ENCODE measurements at regions not wholly inside any gene's neighbourhood (a gene's known extent, or its start where the extent isn't known, plus 50 kb on each side); places are given as distances from the start of the nearest gene placed in this dataset.
"Not testable (repeated sequence)": the region's sequence is repeated elsewhere in the genome, so short reads cannot be mapped to it uniquely, and the experiment has no call there.

DNA sequence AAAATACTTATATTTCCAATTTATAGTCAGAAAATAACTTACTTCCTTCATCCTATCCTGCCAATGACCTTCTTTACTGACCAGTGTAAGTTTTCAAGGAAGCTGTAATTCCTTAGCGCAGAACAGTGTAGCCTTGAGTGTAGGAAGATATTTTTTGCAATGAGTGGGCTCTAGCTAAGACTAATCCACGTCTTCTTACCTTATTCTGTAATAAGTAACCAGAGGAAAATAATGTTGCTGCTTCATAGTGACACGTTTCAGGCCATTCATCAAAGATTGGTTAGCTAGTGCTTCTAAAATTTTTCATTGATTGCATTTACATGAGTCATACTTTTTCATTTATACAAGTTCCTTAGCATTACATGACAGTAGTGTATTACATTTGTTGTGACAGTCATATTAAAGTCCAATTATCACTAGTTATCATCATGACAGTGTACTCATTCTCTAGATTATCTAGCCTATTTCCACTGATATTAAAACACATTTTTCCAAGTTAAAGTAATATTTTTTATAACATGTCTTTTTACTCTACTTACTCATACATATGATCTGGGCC, 403.8 kb upstream of the EPHA3 start:
- no peak for DNase-seq

DNA sequence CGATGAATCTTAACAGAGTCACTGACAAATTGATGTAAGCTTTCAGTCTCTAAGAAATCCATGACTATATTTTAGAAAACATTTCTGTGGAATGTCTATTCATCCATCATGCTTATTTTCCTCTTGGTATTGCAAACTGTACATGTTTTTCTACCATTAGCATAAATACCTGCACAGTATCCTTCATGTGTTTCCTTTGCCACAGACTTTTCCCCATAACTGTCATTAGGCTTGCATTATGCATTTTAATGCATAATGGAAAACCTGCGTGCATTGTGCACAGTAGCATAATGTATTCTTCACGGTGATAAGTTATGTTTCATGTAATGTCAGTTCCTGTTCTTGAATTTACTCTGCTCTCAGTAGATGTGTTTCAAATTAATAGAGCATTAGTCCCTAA, 403.1 kb upstream of the EPHA3 start:
- no peak for DNase-seq

DNA sequence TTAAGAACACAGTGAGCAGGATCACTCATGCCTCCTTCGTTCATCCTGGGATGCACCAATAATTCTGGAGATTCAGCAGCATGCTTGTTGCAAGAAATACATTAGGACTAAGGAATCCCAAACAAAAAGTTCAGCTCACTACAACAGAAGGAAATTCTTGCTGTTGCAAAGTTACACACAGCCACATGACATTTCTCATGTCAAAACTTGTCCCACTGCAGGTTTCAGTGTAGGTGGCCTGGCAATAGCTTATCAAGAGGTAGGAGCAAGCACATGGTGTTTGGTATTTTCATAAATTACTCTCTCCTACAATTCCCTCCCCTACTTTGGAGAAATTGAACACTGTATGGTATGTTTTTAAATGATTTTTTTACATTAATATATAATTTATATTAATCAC, 399.6 kb upstream of the EPHA3 start:
- no peak for DNase-seq

DNA sequence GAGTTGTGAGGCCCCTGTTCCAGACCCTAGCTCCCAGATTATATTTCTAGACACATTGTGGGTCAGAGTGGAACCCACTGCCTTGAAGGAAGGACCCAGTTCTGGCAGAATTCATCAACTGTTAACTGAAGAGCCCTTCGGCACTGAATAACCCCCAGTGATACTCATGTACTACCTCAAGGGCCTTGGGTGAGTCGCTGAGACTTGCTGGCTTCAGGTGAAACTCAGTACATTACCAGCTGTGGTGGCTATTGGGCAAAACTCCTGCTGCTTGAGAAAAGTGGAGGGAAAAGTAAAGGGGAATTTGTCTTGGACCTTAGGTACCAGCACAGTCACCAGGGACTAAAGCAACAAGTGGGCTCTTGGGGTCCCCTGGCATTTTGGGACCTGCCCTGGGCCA, 394.9 kb upstream of the EPHA3 start:
- DNase-seq: no peak

DNA sequence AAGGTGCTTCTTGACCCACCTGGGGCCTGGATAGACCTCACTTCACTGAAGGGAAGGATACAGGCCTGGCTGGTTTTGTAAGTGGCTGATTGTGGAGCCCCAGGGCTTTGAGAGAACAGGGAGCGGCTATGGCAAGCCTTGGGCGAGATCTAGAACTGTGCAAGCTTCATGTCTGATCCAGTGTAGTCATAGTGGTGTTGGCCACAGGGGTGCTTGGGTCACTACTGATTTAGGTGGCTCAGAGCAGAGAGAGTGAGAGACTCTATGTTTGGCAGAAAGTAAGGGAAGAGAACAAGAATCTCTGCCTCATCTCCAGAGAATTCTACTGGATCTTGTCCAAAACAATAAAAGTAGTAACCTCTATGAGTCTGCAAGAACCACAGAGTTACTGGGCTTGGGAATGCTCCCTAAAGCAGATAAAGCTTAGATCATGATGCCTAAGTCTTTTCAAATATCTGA, 394.2 kb upstream of the EPHA3 start:
- no peak for DNase-seq

DNA sequence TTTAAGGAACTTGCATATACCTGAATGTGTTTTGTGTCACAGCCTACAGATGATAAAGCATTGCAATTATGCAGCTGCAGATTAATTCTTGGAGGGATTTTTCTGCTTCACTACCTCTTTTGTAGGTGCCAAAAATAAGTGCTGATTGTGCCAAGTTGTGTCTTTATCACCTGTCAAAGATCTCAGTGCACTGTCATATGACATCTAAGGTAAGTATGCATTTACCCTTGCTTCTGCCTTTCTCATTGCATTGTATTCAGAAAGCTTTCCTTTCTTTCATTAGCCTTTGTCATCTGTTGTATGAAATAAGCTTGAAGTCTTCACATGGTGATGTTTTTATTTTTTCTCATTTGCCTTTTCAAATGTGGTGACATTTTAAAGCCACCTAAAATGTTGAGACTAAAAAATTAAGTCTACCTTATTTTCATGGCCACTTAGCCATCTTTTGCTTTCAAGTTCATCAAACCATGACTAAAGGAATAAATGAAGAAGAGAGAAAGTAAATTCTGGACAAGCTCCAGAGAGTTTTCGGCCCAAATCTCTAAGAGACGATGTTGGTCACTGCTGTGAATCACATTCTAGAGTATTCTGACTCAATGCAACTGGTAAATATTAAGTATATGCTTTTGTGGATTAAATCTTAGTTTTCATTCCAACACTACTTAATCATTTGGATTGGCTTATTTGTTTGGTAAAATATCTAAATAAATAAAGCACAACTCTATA, 381.8 kb upstream of the EPHA3 start:
- no peak for DNase-seq

DNA sequence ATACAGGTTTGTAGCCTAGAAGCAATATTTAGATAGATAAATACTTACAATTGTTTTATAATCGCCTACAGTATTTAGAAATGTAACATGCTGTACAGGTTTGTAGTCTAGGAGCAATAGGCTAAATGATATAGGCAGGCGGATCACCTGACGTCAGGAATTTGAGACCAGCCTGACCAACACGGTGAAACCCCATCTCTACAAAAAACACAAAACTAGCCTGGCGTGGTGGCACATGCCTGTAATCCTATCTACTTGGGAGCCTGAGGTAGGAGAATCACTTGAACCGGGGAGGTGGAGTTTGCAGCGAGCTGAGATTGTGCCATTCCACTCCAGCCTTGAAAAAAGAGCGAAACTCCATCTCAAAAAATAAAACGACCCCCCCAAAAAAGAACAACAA, 375.2 kb upstream of the EPHA3 start:
- no peak for DNase-seq

DNA sequence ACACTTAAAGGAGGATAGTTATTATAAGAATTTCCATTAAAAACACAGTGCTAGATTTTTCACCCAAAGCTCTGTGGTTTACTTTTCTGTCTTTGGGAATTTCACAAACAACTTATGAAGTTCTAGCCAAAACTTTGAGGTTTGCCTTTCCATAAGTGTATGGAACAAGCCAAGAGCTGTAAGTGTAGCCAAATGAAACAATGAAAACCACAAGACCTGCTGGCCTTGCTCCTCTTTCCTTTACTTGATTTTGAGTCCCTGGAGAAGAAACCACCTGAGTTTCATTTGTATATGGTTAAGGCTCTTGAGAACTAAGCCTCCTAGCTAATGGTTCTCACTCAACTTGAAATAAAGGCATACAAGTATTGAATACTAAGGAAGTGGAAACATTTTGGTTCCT, 365.3 kb upstream of the EPHA3 start:
- peak; percentile 23 for DNase-seq

DNA sequence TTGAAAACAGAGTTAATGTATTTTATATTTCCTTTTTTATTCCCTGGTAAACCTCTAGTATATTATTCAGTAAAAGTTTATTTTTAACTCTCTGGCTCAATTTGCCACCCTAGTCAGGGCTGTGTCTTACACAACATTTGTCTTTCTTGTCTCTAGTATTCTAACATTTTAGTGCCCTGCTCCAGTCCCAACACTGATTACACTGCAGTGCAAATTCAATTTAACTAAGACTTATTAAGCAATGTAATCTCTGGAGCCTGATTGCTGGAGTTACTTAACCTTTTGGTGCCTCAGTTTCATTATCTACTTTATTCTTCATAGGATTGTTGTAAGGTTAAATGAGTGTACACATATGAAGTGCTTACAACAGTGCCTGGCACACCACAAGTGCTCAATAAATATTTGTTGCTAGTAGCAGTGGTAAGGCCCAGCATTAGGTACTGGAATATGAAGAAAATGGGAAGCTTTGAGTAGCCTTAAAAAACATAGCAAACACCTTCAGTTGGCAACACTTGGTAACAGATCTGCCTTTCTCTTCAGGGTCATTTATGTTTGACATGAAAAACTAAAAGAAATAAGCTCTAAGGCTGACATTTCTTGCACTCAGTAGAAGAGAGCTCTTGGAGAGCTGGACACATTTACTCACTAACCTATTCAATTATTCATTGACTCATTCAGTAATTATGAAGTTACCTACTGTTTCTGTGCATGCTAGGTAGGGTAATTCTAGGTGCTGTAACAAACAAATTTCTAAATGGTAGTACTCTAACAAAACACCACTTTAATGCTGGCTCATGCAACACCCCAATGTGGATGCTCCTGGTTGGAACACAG, 364.5 kb upstream of the EPHA3 start:
- no peak for DNase-seq

DNA sequence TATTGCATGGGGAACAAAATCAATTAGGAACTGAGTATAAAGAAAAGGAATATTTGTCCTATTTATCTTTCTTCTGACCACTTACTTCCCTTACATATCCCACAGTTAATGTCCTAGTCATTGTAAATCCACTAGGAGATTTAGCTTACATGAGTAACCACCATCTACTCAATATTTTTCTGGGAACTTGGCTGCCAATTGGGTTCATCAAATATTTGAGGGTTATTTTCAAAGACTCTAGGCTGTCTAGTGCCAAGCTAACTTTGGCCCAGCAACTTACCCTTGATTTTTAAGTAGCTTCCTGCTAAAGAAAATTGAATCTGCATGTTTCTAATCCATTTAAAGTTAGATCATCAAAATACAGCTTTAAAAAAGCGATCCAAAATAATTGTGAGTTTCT, 362.5 kb upstream of the EPHA3 start:
- no peak for DNase-seq

DNA sequence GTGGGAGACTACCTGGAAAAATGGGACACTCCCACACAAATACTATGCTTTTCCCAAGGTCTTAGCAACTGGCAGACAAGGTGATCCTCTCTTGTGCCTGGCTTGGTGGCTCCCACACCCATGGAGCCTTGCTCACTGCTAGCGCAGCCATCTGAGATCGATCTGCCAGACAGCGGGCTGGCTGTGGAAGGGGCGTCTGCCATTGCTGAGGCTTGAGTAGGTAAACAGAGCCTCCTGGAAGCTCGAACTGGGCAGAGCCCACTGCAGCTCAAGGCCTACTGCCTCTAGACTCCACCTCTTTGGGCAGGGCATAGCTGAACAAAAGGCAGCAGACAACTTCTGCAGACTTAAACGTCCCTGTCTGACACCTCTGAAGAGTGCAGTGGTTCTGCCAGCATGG, 360.3 kb upstream of the EPHA3 start:
- not testable (repeated sequence) for DNase-seq

DNA sequence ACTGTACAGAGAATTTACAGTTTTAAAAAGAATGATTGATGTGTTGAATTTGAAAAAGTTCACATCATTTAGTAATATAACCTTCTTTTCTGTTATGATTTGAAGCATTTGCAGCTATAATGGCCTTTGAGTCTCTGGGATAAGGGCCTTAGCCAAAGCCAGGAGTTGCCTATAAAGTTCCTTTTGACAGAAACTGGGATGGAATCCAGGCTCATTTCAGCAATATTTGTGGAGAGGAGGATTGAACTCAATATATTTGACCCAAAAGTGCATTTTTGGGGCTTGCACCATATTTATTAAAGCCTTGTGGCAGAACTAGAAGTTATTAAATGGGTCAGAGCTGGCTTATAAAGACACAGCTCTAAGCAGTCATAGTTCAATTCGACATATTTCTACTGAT, 348.7 kb upstream of the EPHA3 start:
- DNase-seq: peak; percentile 28

DNA sequence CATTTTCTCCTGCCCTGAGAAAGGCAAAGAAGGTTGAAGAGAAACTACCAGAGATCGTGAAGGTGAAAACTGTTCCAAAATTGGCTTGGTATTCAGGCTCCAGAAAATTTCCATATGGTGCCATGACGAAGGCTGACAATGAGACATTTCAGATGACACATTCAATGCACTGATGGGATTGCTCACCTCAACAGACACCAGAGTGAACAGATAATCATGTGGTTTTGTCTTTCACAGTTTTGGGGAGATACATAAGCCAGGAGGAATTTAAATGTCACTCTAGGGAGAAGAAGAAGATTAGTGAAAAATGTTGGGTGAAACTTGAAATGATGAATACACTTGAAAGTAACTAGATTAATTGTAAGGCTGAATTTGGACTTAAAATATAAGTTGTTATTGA, 339.7 kb upstream of the EPHA3 start:
- DNase-seq: no peak

DNA sequence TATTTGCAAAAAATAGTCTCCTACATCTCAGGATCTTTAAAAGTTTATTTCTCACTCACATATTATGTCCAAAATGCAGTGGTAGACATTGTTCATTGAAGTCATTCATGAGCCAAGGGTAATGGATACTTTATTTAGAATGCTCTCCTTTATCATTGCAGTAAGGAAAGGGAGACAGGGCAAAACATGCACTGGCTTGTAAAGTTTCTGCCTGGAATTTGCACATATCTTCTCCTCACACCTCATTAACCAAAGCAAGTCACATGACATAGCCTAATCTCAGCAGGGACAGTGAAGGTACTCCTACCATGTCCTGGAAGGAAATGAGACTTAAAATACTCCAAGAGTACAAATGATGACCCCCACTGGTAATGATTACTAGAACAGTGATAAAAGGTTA, 333.7 kb upstream of the EPHA3 start:
- no peak for DNase-seq

DNA sequence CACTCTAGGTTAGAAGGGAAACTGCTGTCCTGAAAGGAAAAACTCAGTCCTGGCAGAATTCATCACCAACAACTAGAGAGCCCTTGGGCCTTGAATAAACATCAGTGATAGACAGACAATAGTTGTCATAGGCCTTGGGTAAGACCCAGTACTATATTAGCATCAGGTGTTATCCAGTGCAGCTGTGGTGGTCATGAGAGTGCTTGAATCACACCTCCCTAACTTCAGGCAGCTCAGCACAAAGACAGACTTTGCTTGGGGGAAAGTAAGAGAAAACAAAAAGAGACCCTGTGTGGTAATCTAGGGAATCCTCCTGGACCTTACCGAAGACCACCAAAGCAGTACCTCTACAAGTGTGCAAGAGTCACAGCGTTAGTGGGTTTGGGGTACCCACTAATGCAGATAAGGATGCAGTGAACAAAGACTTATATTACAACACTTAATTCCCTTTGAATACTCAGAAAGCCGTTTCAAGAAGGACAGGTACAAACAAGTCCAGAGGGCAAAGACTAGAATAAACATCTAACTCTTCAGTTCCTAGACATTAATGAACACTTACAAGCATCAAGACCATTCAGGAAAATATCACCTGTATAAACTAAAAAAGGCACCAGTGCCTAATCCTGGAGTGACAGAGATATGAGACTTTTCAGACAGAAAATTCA, 332.3 kb upstream of the EPHA3 start:
- DNase-seq: no peak

DNA sequence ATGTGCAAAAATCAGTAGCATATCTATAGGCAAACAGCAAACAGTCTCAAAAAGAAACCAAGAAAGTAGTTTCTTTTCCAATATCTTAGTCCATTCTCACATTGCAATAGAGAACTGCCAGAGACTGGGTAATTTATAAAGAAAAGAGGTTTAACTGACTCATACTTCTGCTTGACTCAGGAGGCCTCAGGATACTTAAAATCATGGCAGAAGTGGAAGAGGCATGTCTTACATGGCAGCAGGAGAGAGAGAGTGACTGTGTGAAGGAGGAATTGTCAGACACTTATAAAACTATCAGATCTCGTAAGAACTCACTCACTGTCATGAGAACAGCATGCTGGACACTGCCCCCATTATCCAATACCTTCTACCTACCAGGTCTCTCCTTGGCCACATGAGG, 327.9 kb upstream of the EPHA3 start:
- no peak for DNase-seq

DNA sequence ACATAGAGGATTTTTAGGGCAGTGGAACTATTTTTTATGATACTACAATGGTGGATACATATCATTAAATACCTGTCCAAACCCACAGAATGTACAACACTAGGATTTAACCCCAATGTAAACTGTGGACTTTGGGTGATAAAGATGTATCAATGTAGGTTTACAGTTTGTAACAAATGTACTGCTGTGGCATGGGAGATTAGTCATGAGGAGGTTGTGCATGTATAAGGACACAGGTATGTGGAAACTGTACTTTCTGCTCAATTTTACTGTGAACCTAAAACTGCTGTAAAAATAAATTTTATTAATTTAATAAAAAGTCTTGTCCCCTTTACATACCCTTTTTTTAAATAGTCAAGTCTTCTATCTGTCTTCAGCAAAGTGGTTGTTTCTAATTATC, 322.5 kb upstream of the EPHA3 start:
- DNase-seq: no peak

DNA sequence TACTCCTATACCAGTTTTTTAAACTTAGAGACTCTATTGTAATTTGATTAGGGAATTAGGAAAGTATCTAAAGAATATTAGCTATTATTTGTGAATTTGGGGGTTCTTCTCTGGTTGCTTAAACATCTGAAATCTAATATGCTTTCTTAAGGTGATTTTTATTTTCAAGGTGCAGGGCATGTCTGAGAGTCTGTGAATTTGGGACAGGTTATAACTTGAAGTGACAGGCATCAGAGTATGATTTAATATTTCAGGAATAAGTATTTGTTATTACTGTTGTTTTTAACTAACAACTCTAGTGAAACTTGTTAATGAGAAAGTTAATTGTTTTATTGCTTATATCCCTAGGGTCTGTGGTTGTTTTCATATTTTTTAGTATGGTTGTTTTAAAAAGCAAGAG, 321.6 kb upstream of the EPHA3 start:
- no peak for DNase-seq

DNA sequence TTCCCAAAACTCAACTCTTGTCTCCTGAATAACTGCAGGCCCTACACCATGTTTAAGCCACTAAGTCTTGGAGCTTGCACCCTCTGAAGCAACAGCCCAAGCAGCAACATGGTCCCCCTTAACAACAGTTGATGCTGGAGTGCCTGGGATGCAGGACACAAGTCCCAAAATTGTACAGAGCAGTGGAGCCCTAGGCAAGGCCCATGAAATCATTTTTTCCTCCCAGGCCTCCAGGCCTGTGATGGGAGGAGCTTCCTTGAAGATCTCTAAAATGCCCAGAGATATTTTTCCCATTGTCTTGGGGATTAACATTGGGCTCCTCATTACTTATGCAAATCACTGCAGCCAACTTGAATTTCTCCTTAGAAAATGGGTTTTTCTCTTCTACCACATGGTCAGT, 311.9 kb upstream of the EPHA3 start:
- DNase-seq: no peak

DNA sequence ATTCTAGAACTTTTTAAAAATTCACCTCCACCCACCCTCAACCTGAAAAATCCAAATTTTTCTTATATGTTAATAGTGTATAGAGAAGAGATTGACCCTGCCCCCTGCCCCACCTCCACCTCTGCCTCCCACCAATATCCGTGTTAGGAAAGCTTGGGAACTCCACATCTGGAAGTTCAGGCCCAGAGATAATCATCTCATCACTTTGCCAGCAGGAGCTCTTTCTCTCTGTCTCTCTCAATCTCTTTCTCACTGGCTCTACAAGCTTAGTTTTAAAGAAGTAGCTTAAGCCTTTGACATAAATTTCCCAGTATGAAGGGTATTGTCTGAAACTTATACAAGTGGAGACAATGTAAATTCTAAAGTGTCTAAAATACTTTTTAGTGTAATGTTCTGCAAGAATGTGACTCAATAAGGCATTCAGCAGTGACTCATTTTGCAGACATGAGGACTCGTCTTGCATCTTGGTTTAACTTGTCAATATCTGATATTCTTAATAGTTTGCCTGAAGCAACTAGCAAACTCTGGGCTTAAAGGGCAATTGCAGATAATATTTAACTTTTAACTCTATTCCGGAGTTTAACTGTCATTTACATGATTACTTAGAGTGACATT, 299.8 kb upstream of the EPHA3 start:
- no peak for DNase-seq

DNA sequence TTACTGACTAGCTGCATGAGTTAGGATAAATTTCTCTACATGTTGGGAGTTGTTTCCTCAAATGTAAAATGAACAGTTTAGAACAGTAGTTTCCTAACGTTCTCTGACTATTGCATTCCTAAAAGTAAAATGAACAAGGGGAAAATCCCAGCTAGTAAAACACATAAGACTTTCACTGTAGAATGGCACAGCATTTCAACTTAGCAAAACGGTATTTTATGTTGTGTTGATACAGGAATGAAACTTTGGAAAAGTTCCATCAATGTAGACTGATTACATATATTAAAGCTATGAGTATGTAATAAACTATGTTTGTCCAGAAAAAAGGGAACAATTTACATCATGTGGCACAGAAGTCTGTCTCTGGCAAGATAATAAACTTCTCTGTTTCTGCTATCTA, 297.4 kb upstream of the EPHA3 start:
- DNase-seq: no peak

DNA sequence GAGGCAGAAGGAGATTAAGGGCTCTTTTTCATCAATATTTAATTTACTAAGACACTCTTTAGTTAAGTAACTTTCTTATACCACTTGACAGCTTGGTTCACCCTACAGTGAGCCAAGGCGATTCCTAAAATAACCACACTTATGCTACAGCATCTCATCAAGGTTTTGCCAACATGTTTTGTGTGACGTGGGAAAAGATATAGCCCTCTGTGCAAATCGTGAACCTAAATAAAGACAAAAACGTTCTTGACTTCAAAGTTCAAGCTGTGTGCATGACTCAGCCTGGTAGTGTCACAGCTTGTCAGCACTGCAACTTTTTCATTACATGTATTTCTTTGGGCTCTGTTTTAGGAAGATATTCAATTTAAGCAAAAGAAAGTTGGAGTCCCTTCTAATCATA, 297.0 kb upstream of the EPHA3 start:
- no peak for DNase-seq

DNA sequence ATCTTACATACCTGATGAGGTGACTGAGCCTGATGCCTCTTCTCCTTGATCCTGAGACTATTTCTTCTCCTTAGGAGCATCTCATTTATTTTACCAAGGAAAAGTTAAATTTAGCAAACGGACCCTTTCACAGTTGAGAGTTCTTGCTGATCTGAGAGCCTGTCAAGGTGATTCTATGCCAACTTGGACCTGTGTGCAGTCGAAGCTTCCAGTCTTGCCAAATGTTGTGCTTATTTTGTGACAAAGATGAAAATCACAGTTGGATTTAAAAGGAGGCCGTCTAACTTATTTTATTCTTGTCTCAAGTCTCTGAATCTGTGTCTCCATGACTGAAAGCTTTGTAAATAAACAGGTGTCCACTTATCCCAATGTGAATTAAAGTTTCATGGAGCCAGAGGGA, 296.3 kb upstream of the EPHA3 start:
- no peak for DNase-seq
